ENCODE measurements at regions not wholly inside any gene's neighbourhood (a gene's known extent, or its start where the extent isn't known, plus 50 kb on each side); places are given as distances from the start of the nearest gene placed in this dataset.
A peak's percentile ranks its signal among the peaks of the same experiment; 100 is the strongest.

DNA sequence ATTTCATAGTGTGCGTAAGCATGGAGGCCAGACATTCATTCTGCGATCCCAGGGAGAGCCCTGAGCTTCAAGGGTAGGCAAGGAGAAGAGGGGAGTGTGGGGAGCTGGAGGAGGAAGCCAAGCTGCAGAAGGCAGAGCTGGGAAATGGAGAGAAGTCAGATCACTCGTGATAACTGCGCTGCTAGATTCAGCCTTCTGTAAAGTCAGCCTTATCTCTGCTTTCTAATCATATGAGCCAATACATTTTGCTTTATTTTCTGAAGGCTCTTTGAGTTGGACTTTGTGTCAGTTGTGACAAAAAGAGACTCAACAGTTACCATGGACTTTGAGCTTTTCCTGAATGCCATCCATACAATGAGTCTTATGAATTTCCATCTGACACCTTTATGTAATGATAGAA, 61.7 kb upstream of the CREB5 start:
- WGBS, result 89% methylated on average over 4 of the region's 4 CpGs
- no peak for DNase-seq (ENCODE audit: extremely low spot score)
- Histone ChIP-seq H3K27ac (ENCODE audit: low read depth) (no peak overlapping the region), H3K36me3 (ENCODE audit: insufficient read depth) (no peaks in the 10 kb centered on the region), H3K4me1 (ENCODE audit: insufficient read depth) (no peaks in the 10 kb centered on the region), H3K4me3 (ENCODE audit: low read depth, low read length) (no peak overlapping the region)

- no peaks in the 10 kb centered on the region for H3K36me3 ChIP-seq (ENCODE audit: insufficient read depth)
- no peak for DNase-seq (ENCODE audit: extremely low spot score)
- H3K27ac ChIP-seq (ENCODE audit: low read depth), result no peak overlapping the region
- no peaks in the 10 kb centered on the region for H3K4me1 ChIP-seq (ENCODE audit: insufficient read depth)
- no peak overlapping the region for H3K4me3 ChIP-seq (ENCODE audit: low read depth, low read length)
- WGBS, result 68% methylated on average over 1 of the region's 1 CpG
Measured at GRCh38 chr7:28351450-28351849, 60.9 kb upstream of the CREB5 start.

- WGBS, result 85% methylated on average over 8 of the region's 8 CpGs
- H3K36me3 ChIP-seq (ENCODE audit: insufficient read depth), result no peaks in the 10 kb centered on the region
- no peak overlapping the region for H3K4me3 ChIP-seq (ENCODE audit: low read depth, low read length)
- H3K4me1 ChIP-seq (ENCODE audit: insufficient read depth), result no peaks in the 10 kb centered on the region
- no peak overlapping the region for H3K27ac ChIP-seq (ENCODE audit: low read depth)
- no peak for DNase-seq (ENCODE audit: extremely low spot score)
Measured at GRCh38 chr7:28354601-28355402, 57.5 kb upstream of the CREB5 start.

DNA sequence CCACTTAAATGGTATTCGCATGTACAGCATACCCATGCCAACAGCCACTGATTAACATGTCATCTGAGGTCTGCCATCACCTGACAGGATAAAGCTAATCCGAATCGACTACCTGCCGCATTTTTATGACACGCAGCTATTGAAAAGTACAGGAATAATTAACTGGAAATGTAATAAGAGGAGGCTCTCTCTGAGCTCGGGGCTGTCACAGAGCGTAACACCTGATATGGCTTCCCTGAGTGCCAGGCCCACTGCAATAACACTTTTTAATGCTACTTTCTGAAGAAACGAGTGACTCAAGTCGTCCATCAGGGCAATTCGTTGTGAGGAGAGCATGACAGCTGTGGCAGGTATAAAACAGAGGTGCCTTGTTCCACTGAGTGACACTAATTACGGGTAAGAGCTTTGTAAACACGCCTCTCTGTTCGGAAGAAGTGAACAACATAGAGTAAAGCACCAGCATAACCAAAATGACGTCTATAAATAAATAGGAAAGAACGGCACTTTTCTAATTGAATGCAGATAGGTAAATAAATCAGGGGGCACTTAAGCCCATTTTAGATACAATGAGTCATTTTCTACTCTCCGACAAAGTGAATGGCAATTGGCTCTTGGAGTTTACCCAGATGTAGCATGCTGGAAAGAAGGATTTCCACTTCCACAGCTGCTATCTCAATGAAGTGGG, 56.5 kb upstream of the CREB5 start:
- WGBS, result 68% methylated on average over 16 of the region's 16 CpGs
- Histone ChIP-seq H3K4me1 (ENCODE audit: insufficient read depth) (no peaks in the 10 kb centered on the region), H3K36me3 (ENCODE audit: insufficient read depth) (no peaks in the 10 kb centered on the region), H3K4me3 (ENCODE audit: low read depth, low read length) (no peak overlapping the region), H3K27ac (ENCODE audit: low read depth) (no peak overlapping the region)
- DNase-seq (ENCODE audit: extremely low spot score), result peak; percentile 14

GRCh38 chr7:28356619-28357018, 55.7 kb upstream of the CREB5 start:
- H3K36me3 ChIP-seq (ENCODE audit: insufficient read depth), result no peaks in the 10 kb centered on the region
- 74% methylated on average over 8 of the region's 8 CpGs for WGBS
- H3K27ac ChIP-seq (ENCODE audit: low read depth), result no peak overlapping the region
- no peak overlapping the region for H3K4me3 ChIP-seq (ENCODE audit: low read depth, low read length)
- H3K4me1 ChIP-seq (ENCODE audit: insufficient read depth), result no peaks in the 10 kb centered on the region
- DNase-seq (ENCODE audit: extremely low spot score), result no peak

GRCh38 chr7:28358423-28358868, 53.9 kb upstream of the CREB5 start:
- no peaks in the 10 kb centered on the region for H3K36me3 ChIP-seq (ENCODE audit: insufficient read depth)

DNA sequence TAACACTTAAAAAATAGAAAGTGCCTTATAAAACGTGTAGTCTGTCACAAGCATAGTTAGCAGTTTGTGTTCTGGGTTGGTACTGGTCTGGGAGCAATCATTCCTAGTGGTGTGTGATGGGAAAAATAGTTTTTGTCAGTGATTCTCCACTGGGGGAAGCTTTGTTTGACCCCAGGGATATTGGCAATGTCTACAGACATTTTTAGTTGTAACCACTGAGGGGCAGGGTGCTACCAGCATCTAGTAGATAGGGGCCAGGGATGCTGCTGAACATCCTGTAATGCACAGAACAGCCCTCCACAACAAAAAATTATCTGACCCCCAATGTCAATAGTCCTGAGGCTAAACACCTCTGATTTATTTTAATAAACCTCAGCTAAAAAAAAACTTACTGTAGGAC, 51.6 kb upstream of the CREB5 start:
- no peak for DNase-seq (ENCODE audit: extremely low spot score)
- 76% methylated on average over 1 of the region's 1 CpG for WGBS
- Histone ChIP-seq H3K4me1 (ENCODE audit: insufficient read depth) (no peaks in the 10 kb centered on the region), H3K36me3 (ENCODE audit: insufficient read depth) (no peaks in the 10 kb centered on the region), H3K4me3 (ENCODE audit: low read depth, low read length) (no peak overlapping the region), H3K27ac (ENCODE audit: low read depth) (no peak overlapping the region)

More at GRCh38 chr7:28358423-28358868, 53.9 kb upstream of the CREB5 start:
- no peak for DNase-seq (ENCODE audit: extremely low spot score)
- no peak overlapping the region for H3K27ac ChIP-seq (ENCODE audit: low read depth)
- H3K4me3 ChIP-seq (ENCODE audit: low read depth, low read length), result no peak overlapping the region
- no peaks in the 10 kb centered on the region for H3K4me1 ChIP-seq (ENCODE audit: insufficient read depth)
- 83% methylated on average over 5 of the region's 5 CpGs for WGBS

DNA sequence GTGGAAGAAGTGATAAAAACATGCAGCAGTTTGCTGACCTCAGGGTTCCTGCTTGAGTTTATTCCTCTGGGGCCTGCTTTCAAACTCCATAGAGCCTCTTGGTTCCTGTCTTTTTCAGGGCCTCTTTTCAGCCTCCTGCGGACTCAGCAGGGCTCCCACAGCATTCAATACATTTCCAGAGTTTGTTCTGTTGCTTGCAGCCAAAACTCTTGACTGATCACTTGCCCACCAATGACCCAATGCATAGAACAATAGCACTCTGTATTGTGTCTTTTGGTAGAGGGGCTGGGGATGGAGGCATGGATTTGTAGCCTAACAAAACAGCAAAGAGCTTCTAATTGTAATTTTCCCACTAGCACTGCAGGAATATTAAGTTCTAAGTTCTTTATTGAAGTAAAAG, 50.8 kb upstream of the CREB5 start:
- DNase-seq (ENCODE audit: extremely low spot score), result no peak
- WGBS, result 89% methylated on average over 1 of the region's 1 CpG
- Histone ChIP-seq H3K27ac (ENCODE audit: low read depth) (no peak overlapping the region), H3K36me3 (ENCODE audit: insufficient read depth) (no peaks in the 10 kb centered on the region), H3K4me3 (ENCODE audit: low read depth, low read length) (no peak overlapping the region), H3K4me1 (ENCODE audit: insufficient read depth) (no peaks in the 10 kb centered on the region)

GRCh38 chr7:28362182-28362581, 50.1 kb upstream of the CREB5 start:
- 97% methylated on average over 1 of the region's 1 CpG for whole genome bisulfite sequencing
- DNase-seq (ENCODE audit: extremely low spot score), result no peak
- Histone ChIP-seq H3K36me3 (ENCODE audit: insufficient read depth) (no peaks in the 10 kb centered on the region), H3K27ac (ENCODE audit: low read depth) (no peak overlapping the region), H3K4me1 (ENCODE audit: insufficient read depth) (no peaks in the 10 kb centered on the region), H3K4me3 (ENCODE audit: low read depth, low read length) (no peak overlapping the region)
